ENCODE measurements at regions not wholly inside any gene's neighbourhood (a gene's known extent, or its start where the extent isn't known, plus 50 kb on each side); places are given as distances from the start of the nearest gene placed in this dataset.

DNA sequence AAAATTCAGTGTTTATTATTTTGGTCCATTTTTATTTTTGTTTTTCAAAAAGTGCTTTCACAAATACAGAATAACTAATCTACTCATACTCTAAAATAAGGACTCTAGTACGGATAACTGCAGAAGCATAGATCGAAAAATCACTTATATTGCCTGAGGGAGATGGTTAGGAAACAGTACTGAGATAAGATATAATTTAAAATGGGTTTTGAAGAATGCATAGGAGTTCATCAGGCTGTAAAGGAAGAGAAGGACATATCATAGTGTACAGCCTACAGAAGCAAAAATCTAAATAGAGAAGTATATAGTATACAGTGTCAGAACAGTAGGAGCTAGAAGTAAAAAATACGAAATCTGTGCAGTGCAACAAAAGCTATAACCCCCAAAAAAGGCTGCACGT, 247.4 kb downstream of the SOX11 start:
- TF ChIP-seq POLR2AphosphoS5 (IDR thresholded peaks at IDR 0.05; ENCODE audit: low read depth, low read length) (no peak), SIN3A (IDR thresholded peaks at IDR 0.05; ENCODE audit: borderline replicate concordance, insufficient read depth, low read depth, low read length) (no peak), TCF7L2 (IDR thresholded peaks at IDR 0.05; ENCODE audit: low read depth, low read length) (no peak)
- TF ChIP-seq, protein P1, sequence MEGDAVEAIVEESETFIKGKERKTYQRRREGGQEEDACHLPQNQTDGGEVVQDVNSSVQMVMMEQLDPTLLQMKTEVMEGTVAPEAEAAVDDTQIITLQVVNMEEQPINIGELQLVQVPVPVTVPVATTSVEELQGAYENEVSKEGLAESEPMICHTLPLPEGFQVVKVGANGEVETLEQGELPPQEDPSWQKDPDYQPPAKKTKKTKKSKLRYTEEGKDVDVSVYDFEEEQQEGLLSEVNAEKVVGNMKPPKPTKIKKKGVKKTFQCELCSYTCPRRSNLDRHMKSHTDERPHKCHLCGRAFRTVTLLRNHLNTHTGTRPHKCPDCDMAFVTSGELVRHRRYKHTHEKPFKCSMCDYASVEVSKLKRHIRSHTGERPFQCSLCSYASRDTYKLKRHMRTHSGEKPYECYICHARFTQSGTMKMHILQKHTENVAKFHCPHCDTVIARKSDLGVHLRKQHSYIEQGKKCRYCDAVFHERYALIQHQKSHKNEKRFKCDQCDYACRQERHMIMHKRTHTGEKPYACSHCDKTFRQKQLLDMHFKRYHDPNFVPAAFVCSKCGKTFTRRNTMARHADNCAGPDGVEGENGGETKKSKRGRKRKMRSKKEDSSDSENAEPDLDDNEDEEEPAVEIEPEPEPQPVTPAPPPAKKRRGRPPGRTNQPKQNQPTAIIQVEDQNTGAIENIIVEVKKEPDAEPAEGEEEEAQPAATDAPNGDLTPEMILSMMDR (IDR thresholded peaks at IDR 0.05): no peak
